Stimulated activated CD4-positive, alpha-beta T cell treated with anti-CD3 and anti-CD28 coated beads, Interleukin-15, amount 100 ng/mL, for 1 hour (primary cell): ENCODE measurements at regions not wholly inside any gene's neighbourhood (a gene's known extent, or its start where the extent isn't known, plus 50 kb on each side); places are given as distances from the start of the nearest gene placed in this dataset.

ENCODE experiments used
- DNase-seq, 2 donors: peaks; one replicate each; pipeline ENCODE4 v3.0.0-alpha.2; 2020; ENCODE audit warnings: low read depth in 1 of 2, low spot score in 1 of 2

DNA sequence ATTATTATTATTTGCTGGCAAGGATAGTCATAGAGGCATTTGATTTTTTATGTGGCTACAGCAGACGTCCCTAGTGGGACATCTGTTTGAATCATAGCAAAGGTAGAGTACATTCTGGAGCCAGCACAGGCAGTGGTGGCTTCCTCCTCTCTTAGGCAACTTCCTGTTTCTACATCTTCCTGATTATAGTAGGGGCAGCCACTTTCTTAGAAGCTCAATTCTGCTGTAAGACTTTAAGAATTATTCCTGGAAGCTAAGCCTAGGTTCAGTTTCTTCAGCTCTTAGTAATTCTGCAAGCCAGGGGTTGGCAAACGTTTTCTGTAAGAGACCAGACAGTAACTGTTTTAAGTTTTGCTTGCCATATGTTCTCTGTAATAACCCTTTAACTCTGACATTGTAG, 129.3 kb upstream of the TENM4 start:
- no peak for DNase-seq

DNA sequence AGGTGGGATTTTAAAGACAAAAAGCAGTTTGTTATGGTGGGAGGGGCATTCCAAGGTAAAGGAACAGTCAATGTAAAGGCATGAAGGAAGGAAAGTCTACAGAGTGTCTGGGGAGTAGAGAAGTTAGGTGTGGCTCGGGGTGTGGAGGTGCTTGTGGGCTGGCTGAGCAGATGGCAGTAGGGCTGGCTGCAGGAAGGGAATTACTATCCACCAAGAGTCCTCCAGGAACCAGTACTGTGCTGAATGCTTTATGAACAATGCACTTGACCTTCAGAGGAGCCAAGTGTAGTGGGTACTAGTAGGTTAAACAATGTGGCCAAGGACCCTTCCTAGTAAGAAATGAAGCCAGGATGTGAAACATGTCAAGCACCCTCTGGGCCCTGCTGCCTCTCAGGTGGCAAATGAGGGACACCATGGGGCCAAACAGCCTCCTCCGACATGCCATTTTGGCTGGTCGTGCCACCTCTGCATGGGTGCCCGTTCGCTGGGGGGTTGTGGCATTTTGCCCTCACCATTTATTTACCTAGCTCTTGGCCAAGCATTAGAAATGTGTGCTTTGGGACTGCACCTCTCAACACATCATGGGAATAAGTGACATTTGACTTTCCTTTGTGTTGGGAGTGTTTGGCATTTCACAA, 123.6 kb upstream of the TENM4 start:
- no peak for DNase-seq

DNA sequence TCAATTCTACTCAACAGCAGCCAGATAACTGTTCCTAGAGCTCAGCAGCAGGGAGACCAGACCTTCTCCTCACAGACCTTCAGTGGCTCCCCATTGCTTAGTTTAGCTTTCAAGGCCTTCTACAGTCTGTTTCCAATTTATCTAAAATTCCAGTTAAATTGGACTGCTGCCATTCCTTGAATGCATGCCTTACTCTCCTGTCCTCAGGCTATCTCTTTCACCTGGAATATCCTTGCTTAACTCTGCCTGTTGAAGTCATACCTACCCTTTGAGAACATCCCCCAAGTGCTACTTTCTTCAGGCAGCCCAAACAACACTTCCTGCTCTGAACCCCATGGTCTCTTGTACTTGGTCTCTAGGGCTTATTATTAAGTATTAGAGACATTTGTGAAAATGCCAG, 120.7 kb upstream of the TENM4 start:
- no peak for DNase-seq

DNA sequence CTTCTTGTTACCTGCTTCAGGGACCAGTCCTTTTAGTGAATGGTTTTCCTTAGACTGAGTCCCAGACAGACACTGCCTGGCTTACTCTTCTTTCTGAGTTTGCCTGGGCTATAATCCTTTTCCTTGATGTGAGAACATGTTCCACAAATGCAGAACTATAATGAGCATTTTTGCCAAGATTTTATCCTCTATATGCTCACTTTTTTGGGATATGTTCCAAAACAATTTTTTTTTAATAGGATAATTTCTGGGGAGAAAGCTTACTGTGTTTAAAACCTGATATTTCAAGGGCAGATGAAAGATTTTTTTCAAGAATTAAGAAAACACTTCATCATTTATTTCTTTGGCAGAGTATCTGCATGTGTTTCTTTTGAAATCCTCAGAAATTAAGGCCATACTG, 110.0 kb upstream of the TENM4 start:
- DNase-seq, result no peak

DNA sequence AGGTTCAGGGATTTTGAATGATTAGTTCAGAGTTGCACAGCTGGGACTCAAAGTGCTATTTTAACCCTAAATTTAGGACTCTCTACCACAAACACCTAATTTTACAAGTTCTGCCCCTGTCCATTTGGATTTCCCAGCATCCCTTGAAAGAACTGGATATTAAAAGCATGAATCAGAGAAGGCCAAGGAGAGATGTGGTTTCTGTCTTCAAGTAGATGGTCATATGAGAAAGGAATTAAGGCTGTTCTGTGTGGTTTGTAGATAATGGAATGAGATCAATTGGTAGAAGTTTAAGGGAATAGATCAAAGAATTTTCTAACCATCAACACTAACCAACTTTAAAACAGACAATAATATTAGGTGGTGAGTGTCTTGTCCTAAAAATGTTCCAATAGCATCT, 106.4 kb upstream of the TENM4 start:
- DNase-seq, result no peak

DNA sequence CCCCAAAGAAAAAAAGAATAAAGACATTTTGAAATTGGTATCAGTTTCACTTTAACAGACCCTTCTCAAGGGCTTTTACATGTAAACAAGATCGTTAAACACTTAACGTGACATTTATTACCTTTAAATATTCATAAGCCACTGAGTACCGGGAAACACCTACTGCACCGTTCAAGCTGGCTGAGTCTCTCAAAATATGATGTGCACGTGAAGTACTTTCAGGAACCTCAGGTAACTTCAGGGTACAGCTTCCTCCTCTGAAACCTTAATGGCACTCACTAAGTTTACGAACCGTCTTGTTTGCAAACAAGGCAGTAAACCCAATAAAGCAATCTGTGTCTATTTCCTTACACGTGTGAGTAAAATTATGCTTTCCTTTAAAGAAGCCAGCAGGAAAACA, 105.5 kb upstream of the TENM4 start:
- no peak for DNase-seq

DNA sequence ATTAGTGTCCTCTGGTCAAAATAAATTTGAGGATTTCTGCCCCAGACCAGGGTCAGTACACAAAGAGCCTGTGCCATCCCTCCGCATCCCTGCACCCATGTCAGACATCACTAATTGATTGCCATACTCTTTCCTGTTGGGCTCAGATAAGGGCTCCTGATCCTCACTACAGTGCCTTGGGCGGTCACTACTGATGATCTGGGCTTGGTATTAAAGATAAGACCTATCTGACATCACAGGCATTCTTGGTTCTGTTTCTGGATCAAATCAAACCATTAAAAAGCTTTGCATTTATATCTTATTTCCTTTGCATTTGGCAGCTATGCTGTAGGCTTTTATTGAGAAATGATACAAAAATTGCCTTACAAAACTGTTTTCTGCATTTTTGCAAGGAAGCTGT, 103.5 kb upstream of the TENM4 start:
- no peak for DNase-seq

DNA sequence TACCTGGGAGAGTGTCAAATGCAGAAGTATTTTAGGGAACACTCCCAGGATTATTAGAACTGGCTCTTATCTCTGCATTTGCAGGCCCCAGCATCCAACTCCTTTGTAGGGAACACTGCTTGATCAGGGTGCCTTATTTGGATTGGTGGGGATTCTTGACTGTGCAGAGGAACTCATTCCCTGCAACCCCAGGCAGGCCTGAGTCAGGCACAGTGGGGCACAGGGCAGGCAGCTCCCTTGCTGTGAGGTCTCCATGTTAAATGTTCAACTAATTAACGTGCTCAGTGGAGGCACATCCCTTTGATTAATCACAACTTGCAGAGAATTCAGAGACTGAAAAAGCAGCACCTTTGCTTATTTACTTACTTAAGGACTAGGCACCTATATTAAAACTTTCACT, 102.3 kb upstream of the TENM4 start:
- DNase-seq, result no peak

DNA sequence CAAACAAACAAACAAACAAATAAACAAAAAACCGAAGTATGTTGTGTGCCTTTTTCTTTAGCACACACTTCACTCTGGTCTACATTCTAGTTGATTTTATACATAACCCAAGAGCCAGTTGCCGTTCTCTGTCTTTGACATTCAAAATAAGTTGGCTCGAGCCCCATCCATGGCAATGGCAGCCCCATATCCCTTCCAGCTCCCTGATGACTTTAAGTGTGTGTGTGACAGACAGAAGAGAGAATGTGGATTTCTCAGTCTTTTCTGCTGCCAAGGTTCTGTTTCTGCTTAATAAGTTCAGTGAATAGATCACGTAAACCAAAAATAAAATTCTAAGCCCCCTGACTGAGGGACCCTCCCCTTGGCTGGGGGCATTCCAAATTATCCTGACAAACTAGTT, 100.6 kb upstream of the TENM4 start:
- DNase-seq, result no peak

DNA sequence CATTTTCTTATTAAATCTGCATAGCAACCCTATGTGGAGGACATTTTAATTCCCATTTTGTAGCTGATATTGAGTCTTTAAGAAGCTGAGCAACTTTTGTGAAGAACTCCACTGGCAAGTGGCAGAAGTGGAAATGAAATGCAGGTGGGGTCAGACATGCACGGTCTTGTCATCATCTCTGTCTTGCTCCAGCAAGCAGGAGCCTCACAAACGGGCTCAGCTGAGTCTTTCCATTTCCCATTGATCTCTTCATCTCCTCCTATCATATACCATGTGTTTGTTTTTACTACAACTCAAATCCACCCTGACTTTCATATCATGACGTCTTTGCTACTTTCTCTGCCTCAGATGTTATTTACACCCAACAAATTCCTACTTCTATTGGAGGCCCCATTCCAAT, 97.9 kb upstream of the TENM4 start:
- DNase-seq, result no peak

DNA sequence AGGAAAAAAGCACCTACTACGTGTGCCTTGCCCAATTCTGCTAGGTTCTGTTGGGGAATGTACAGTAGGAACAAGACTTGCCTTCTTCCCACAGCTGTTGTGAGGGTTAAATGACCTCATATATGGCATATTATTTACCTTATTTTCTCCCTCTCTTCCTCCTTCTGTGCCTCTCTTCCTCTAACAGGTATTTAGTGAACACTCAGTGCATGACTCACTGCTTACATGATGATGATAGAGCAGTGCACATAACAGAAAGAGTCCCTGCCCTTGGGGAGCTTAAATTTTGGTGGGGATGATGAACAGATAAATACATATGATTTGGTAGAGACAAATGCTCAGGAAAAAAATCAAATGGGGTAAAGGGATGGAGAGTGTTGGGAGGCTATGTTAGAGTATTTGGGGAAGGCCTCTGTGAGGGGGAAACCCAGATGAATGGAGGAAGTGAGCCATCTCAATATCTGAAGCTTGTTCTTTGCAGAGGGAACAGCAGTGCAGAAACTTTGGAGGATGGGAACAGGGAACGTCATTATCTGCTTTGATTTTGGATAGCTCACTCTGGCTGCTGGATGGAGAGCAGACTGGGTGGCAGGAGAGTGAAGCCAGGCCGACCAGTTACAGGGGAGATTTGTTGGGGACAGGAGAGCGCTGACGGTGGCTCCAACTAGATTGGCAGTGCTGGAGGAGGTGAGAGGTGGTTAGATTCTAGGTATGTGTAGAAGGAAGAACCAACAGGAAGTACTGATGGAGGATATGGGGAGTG, 95.5 kb upstream of the TENM4 start:
- DNase-seq, result no peak

DNA sequence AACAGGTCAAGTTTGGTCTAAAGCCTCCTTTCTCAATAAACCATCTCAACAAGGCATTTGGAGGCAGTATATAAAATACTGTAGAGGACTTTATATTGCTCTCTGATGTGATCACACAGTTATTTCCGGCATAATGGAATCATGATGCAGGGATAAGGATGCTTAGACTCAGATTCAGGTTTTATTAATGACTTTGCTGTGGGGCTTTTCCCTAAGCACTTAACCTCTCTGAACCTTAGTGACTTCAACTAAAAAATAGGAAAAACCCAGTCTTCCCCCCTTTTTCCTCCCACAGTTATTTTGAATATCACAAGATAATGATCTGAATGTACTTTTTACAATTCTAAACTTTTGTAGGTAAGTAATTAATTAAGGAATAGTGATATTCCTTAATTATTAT, 94.8 kb upstream of the TENM4 start:
- DNase-seq, result no peak

DNA sequence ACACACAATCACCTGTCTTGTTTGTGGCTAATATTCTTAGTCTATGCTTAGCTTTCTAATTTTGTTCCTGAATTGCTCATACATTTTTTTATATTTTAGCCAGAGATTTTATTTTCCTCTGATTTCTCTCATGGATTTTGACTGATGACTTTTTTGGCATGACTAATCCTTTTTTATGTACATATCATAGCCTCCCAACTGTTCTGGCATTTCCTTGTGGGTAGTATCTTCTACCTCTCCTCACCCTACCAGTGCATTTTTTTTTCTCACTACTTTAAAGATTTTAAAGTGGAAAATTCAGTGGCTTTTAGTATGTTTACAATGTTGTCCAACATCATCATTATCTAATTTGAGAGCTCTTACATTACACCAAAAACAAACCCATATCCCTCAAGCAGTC, 84.4 kb upstream of the TENM4 start:
- DNase-seq, result no peak

DNA sequence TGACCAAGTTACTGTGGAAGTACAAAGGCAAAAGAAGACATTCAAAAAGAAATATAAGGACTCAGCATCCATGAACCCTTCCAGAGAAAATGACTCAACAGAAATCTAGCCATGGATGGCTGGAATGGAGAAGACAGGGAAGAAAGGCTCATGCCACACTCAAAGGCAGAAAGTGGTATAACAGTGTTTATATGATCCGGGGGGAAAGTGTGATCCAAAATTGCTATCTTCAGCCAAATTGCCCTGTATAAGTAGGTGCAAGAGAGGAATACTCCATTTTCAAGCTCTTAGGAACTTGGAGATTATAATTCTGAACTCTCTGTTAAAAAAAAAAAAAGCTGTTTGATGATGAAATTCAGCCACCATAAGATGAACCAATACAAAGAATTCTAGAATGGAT, 81.8 kb upstream of the TENM4 start:
- DNase-seq, result no peak

DNA sequence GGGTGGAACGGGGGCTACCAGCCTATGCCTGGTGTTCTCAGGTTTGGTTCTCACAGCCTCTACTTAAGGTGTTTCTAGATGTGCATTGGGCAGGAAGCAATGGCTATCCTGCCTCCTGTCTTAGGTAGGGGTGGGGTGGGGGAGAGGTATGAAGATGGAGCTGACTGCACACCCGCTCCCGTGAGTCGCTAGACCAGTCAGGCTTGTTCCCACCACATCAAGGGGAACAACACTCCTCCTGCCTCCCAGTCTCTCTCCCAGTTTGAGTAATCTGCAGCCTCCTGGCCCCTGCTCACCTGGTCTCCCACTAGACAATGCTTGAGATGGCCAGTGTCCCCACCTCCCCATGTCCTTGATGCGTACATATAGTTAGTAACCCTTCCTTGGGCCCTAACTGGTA, 79.3 kb upstream of the TENM4 start:
- no peak for DNase-seq

DNA sequence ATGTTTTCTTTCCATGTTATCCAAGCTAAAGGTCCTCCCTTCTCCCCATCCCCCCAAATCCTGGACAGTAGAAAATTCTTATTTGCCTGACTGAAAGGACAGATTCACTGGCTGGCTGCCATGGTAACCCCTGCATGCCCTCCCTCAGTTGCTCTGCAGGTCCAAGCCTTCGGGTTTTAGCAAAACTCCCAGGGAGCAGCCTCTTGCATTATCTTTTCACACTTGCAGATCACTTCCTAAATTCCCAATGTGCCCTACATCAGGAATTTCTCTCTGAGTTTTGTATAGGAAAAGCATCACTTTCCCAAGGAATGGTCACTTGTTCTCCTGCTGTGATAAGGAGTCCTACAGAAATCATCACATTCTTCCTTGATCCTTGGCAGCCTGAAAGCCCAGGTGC, 75.0 kb upstream of the TENM4 start:
- DNase-seq, result no peak

DNA sequence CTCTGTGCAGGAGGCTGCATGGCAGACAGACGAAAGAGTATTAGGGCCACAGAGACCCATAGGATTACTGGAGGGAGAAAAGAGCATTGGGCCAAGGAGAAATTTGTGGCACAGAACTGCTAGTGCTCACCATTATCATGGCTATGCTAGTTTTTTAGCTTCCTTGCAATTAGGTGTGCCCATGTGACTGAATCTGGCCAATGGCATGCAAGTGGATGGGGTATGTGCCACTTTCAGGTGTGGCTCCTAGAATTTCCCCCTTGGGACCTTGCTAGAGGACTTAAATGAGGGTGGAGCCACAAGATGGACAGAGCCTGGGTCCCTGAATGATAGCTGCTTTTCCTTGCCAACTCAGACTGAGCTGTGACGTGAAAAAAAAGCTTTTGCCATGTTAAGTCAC, 73.9 kb upstream of the TENM4 start:
- DNase-seq, result no peak

DNA sequence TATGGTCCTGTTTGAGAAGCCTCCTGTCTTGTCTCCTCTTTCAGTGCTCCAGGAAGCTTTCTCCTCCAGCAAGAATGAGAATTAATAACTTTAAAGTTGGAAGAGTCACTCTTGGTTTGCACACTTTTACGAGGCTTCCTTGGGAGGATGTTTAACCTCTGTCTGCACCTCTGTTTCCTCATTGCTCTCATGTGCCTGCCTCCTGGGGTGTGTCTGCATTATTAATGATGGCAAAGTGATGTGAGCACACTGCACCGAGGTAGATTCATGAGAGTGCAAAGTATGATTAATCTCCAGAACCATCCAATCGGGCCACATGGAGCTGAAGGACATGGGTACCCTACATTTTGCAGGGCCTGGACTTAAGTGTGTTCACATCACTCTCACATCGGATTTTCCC, 73.5 kb upstream of the TENM4 start:
- no peak for DNase-seq

DNA sequence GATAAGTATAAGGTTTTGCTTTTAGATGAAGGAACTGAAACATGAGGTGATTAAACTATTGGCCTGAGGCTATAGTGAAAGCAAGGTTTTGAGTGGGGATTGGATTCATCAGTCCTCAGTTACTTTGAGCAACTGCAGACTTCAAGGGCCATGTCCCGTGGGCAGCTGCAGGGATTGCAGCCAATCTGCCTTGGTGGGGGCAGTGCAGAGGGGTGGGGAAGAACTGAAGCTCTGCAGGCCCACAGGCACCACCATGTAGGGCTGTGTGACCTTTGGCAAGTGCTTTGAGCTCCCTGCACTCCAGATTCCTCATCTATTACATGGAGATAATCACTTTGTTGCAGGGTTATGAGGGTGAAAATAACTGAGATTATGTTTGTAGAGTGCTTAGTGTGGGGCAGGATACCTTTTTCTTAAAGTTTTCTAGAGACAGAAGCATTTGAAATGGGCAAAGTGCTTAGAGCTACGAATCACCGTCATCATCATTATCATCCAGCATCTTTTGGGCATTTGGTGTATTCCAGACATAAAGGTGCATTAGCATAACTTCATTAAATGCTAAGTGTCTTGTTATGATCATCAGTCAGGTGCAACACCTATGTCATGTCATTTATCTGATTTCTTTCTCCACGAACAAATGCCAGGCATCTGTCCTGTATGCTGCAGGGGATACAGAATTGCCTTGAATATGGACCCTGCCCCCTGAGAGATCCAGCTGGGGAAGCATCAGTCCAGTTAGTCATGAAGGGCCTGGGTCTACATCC, 72.1 kb upstream of the TENM4 start:
- DNase-seq, result no peak

DNA sequence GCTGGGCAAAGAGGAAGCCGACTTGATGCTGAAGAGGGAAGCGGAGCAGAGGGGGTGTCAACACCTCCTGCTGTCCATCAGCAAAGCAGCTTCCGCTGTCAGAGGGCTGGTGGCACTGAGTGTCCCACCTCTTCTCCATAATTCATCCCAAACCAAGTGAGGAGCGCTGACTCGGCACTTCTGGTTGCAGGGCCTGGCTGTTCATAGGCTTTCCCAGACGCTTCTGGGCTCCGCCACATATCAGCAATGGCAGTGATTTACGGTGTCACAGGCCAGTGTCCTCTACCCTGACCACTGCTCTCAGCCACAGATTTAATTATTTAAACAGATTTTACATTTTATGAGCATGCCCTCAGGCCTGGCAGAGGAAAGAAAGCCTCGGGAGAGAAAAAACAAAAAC, 70.1 kb upstream of the TENM4 start:
- no peak for DNase-seq

DNA sequence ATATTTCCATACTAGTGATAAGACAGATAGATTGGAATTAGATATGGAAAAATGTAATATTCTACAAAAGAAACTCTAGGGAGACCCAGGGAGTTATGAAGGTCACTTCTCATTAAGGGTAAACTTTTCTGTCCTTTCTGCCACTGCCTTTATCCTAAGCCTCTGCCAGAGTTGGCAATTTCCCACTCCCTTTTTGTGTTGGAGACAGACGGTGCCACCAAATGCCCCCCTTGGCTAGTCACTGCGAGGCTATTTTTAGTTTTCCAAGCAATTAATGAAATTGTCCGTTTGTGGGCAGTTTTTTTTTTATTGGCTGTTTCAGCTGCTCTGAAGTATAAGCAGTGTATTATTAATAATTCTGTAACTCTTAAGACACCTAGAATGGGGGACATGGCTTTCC, 67.6 kb upstream of the TENM4 start:
- DNase-seq, result no peak

DNA sequence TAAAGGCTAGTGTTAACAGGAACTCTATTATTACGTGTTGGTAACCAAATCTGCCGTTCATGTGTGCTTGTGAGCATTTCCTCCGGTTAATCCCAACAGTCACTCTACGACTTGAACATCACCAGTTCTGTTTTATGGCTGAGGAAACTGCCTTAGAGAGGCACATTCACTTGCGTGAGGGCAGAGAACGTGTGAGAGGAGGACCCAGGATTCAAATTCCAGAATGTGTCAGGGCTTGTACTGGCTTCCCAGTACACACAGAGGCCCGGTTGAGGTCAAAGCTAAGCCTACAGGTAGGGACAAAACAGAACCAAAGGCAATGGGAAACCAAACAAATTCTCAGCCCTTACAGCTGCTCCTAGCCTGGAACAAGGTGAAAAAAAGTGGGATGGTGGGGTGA, 66.9 kb upstream of the TENM4 start:
- DNase-seq, result no peak
